ENCODE measurements at regions not wholly inside any gene's neighbourhood (a gene's known extent, or its start where the extent isn't known, plus 50 kb on each side); places are given as distances from the start of the nearest gene placed in this dataset.
A peak's percentile ranks its signal among the peaks of the same experiment; 100 is the strongest.

- ChIA-PET POLR2A (ENCODE audit: unreplicated experiment) (no interaction called here), CTCF (no interaction called here)
- H3K9ac ChIP-seq (ENCODE audit: low read depth, low read length), result no peak overlapping the region
- H2AFZ ChIP-seq (replicated peaks; ENCODE audit: low read length, poor library complexity), result no peak overlapping the region
- H3K36me3 ChIP-seq (ENCODE audit: control insufficient read depth, insufficient read depth, low read length), result no peaks in the 10 kb centered on the region
- no peak overlapping the region for H3K4me3 ChIP-seq (ENCODE audit: insufficient read depth, low read depth, low read length)
- H2BK20ac ChIP-seq (ENCODE audit: low read depth, low read length), result peak overlapping the region; percentile 92
- H3K4me2 ChIP-seq (ENCODE audit: low read depth, low read length), result peak overlapping the region; percentile 53; the same call in 1 of the 2 replicates
- no peaks in the 10 kb centered on the region for H3K9me3 ChIP-seq (ENCODE audit: control insufficient read depth, insufficient read depth, low read length)
- H4K20me1 ChIP-seq (ENCODE audit: insufficient read depth, low read length), result peaks cover 5% of the 10 kb centered on the region; the same call in 1 of the 2 replicates
- peak overlapping the region; percentile 78 for H2BK120ac ChIP-seq (ENCODE audit: low read depth, low read length)
- dilution Hi-C loops (cut with HindIII; ENCODE audit: low sequenced_read_pairs, unreplicated experiment), result no loop called here
- H3K79me1 ChIP-seq (ENCODE audit: low read depth in 1 of 2, low read length in 2 of 2), result no peaks in the 10 kb centered on the region
- no peak overlapping the region for H3K23ac ChIP-seq (ENCODE audit: low read depth, low read length)
- peak overlapping the region; percentile 4; the same call in 2 of the 3 replicates for H2BK15ac ChIP-seq (ENCODE audit: low read depth, low read length)
- no peak overlapping the region for H4K5ac ChIP-seq (ENCODE audit: low read depth, low read length)
- peaks cover 27% of the 10 kb centered on the region for H3K4me1 ChIP-seq (ENCODE audit: control insufficient read depth, insufficient read depth, low read length)
- H3K9me1 ChIP-seq (ENCODE audit: insufficient read depth, low read length), result peaks cover 14% of the 10 kb centered on the region
- H3K18ac ChIP-seq (ENCODE audit: low read depth, low read length), result no peak overlapping the region; the same call in 1 of the 2 replicates
- H2AK9ac ChIP-seq (replicated peaks; ENCODE audit: low read depth, low read length, poor library complexity), result no peak overlapping the region
- H4K91ac ChIP-seq (ENCODE audit: insufficient read depth, low read depth, low read length), result 0 out of 2 replicates have a peak overlapping the region, but pooled peaks have one; percentile 3
- intact Hi-C loops (cut with micrococcal nuclease), result loop anchor here (5.0 kb wide), 1 partner anchor 88 kb away; the partner anchor contains the start of gene C1orf21
- no peaks in the 10 kb centered on the region for H3K27me3 ChIP-seq (ENCODE audit: control insufficient read depth, insufficient read depth, low read length)
- in situ Hi-C loops (cut with MboI; ENCODE audit: low sequenced_read_pairs), result no loop called here
- H4K8ac ChIP-seq (ENCODE audit: low read depth in 2 of 2, low read length in 2 of 2), result peak overlapping the region in 1 of 2 experiments; percentile 52; a peak in 1 of 4 replicates
- WGBS, 2 experiments (ENCODE audit: extremely low coverage in 2 of 2, insufficient read length in 1 of 2), result no CpG with 5 or more reads among the region's 2 CpGs
- H2AK5ac ChIP-seq (ENCODE audit: low read depth, low read length), result peak overlapping the region; percentile 79
- no peak overlapping the region for H3K56ac ChIP-seq (ENCODE audit: extremely low read depth, insufficient read depth, low read length)
- H3K27ac ChIP-seq (ENCODE audit: insufficient read depth, low read length), result no peak overlapping the region
- peak; percentile 95 for DNase-seq
- ATAC-seq (ENCODE audit: low read depth), result peak; percentile 78
- H3K4ac ChIP-seq (ENCODE audit: low read depth, low read length), result peak overlapping the region; percentile 75
- 0 out of 2 replicates have a peak overlapping the region, but pooled peaks have one; percentile 57 for H3K14ac ChIP-seq (replicated peaks; ENCODE audit: low read depth, low read length)
- BruUV-seq (replicated peaks), result no TSS peak
- H2BK5ac ChIP-seq (ENCODE audit: low read depth, low read length, poor library complexity, severe bottlenecking), result peak overlapping the region; percentile 88
- peak; percentile 25; the same call in 1 of the 2 replicates for TF ChIP-seq MAFK (IDR thresholded peaks at IDR 0.05; ENCODE audit: low read depth, low read length)
- TF ChIP-seq USF2 (IDR thresholded peaks at IDR 0.05; ENCODE audit: low read depth, low read length), result no peak
- no peak for TF ChIP-seq MXI1 (IDR thresholded peaks at IDR 0.05; ENCODE audit: borderline replicate concordance, low read depth, low read length)
- no peak for TF ChIP-seq MAZ (IDR thresholded peaks at IDR 0.05; ENCODE audit: borderline replicate concordance, low read depth, low read length)
- no peak for TF ChIP-seq BHLHE40 (IDR thresholded peaks at IDR 0.05; ENCODE audit: low read depth, low read length)
- TF ChIP-seq RFX5 (IDR thresholded peaks at IDR 0.05; ENCODE audit: low read depth, low read length), result no peak
- peak; percentile 89 for TF ChIP-seq RCOR1 (IDR thresholded peaks at IDR 0.05; ENCODE audit: insufficient replicate concordance, low read length)
- TF ChIP-seq RAD21 (IDR thresholded peaks at IDR 0.05; ENCODE audit: low read length), result no peak
- TF ChIP-seq CEBPB (IDR thresholded peaks at IDR 0.05; ENCODE audit: low read depth, low read length), result no peak
- no peak for TF ChIP-seq POLR2A (IDR thresholded peaks at IDR 0.05; ENCODE audit: low read depth, low read length)
These were observed 87.4 kb upstream of the C1orf21 start for GRCh38 chr1:184299406-184299790.
